ENCODE measurements at regions not wholly inside any gene's neighbourhood (a gene's known extent, or its start where the extent isn't known, plus 50 kb on each side); places are given as distances from the start of the nearest gene placed in this dataset.
A peak's percentile ranks its signal among the peaks of the same experiment; 100 is the strongest.
"Not testable (repeated sequence)": the region's sequence is repeated elsewhere in the genome, so short reads cannot be mapped to it uniquely, and the experiment has no call there.

GRCh38 chr10:46106410-46107255 lies 60.6 kb upstream of the MSMB start:
- peaks cover 0 to 3% of the 10 kb centered on the region in 2 donors for H3K27me3 ChIP-seq (ENCODE audit: control insufficient read depth in 2 of 2, insufficient read depth in 2 of 2, low read length in 2 of 2)
- no peaks in the 10 kb centered on the region for H3K36me3 ChIP-seq (ENCODE audit: control insufficient read depth in 2 of 2, insufficient read depth in 2 of 2, low read length in 2 of 2)
- H3K27ac ChIP-seq (ENCODE audit: low read depth in 2 of 2, low read length in 2 of 2): no peak overlapping the region
- H3K9ac ChIP-seq (ENCODE audit: low read depth in 1 of 2, low read length in 2 of 2): peak overlapping the region in 1 of 2 donors; percentile 9
- H3K9me3 ChIP-seq (ENCODE audit: control insufficient read depth in 2 of 2, low read length in 2 of 2): no peaks in the 10 kb centered on the region
- peaks cover 4 to 6% of the 10 kb centered on the region in 2 donors for H3K4me1 ChIP-seq (ENCODE audit: control insufficient read depth in 2 of 2, insufficient read depth in 2 of 2, low read length in 2 of 2)
- peak overlapping the region; percentile 62 to 65 for H3K4me3 ChIP-seq (ENCODE audit: low read length in 2 of 2)

GRCh38 chr10:46108158-46108499 lies 62.1 kb upstream of the MSMB start:
- H3K4me1 ChIP-seq (ENCODE audit: control insufficient read depth in 2 of 2, insufficient read depth in 2 of 2, low read length in 2 of 2); H3K27ac ChIP-seq (ENCODE audit: low read depth in 2 of 2, low read length in 2 of 2); H3K36me3 ChIP-seq (ENCODE audit: control insufficient read depth in 2 of 2, insufficient read depth in 2 of 2, low read length in 2 of 2); H3K9me3 ChIP-seq (ENCODE audit: control insufficient read depth in 2 of 2, low read length in 2 of 2); H3K27me3 ChIP-seq (ENCODE audit: control insufficient read depth in 2 of 2, insufficient read depth in 2 of 2, low read length in 2 of 2); H3K4me3 ChIP-seq (ENCODE audit: low read length in 2 of 2); H3K9ac ChIP-seq (ENCODE audit: low read depth in 1 of 2, low read length in 2 of 2): not testable (repeated sequence)

GRCh38 chr10:46154271-46154670 lies 108.2 kb upstream of the MSMB start:
- not testable (repeated sequence) for H3K27ac ChIP-seq (ENCODE audit: low read depth in 2 of 2, low read length in 2 of 2); H3K27me3 ChIP-seq (ENCODE audit: control insufficient read depth in 2 of 2, insufficient read depth in 2 of 2, low read length in 2 of 2)

GRCh38 chr10:46154683-46155082 lies 108.6 kb upstream of the MSMB start:
- not testable (repeated sequence) for H3K4me1 ChIP-seq (ENCODE audit: control insufficient read depth in 2 of 2, insufficient read depth in 2 of 2, low read length in 2 of 2); H3K27me3 ChIP-seq (ENCODE audit: control insufficient read depth in 2 of 2, insufficient read depth in 2 of 2, low read length in 2 of 2); H3K9me3 ChIP-seq (ENCODE audit: control insufficient read depth in 2 of 2, low read length in 2 of 2); H3K4me3 ChIP-seq (ENCODE audit: low read length in 2 of 2); H3K9ac ChIP-seq (ENCODE audit: low read depth in 1 of 2, low read length in 2 of 2); H3K36me3 ChIP-seq (ENCODE audit: control insufficient read depth in 2 of 2, insufficient read depth in 2 of 2, low read length in 2 of 2); H3K27ac ChIP-seq (ENCODE audit: low read depth in 2 of 2, low read length in 2 of 2)

More at GRCh38 chr10:46154271-46154670, 108.2 kb upstream of the MSMB start:
- H3K4me1 ChIP-seq (ENCODE audit: control insufficient read depth in 2 of 2, insufficient read depth in 2 of 2, low read length in 2 of 2); H3K9ac ChIP-seq (ENCODE audit: low read depth in 1 of 2, low read length in 2 of 2); H3K4me3 ChIP-seq (ENCODE audit: low read length in 2 of 2); H3K9me3 ChIP-seq (ENCODE audit: control insufficient read depth in 2 of 2, low read length in 2 of 2); H3K36me3 ChIP-seq (ENCODE audit: control insufficient read depth in 2 of 2, insufficient read depth in 2 of 2, low read length in 2 of 2): not testable (repeated sequence)

GRCh38 chr10:46156866-46157265 lies 110.8 kb upstream of the MSMB start:
- H3K4me3 ChIP-seq (ENCODE audit: low read length in 2 of 2); H3K27me3 ChIP-seq (ENCODE audit: control insufficient read depth in 2 of 2, insufficient read depth in 2 of 2, low read length in 2 of 2); H3K27ac ChIP-seq (ENCODE audit: low read depth in 2 of 2, low read length in 2 of 2); H3K4me1 ChIP-seq (ENCODE audit: control insufficient read depth in 2 of 2, insufficient read depth in 2 of 2, low read length in 2 of 2); H3K9me3 ChIP-seq (ENCODE audit: control insufficient read depth in 2 of 2, low read length in 2 of 2); H3K9ac ChIP-seq (ENCODE audit: low read depth in 1 of 2, low read length in 2 of 2); H3K36me3 ChIP-seq (ENCODE audit: control insufficient read depth in 2 of 2, insufficient read depth in 2 of 2, low read length in 2 of 2): not testable (repeated sequence)

- Histone ChIP-seq H3K36me3 (ENCODE audit: control insufficient read depth in 2 of 2, insufficient read depth in 2 of 2, low read length in 2 of 2) (no peaks in the 10 kb centered on the region), H3K9me3 (ENCODE audit: control insufficient read depth in 2 of 2, low read length in 2 of 2) (no peaks in the 10 kb centered on the region), H3K4me1 (ENCODE audit: control insufficient read depth in 2 of 2, insufficient read depth in 2 of 2, low read length in 2 of 2) (no peaks in the 10 kb centered on the region), H3K9ac (ENCODE audit: low read depth in 1 of 2, low read length in 2 of 2) (no peak overlapping the region), H3K4me3 (ENCODE audit: low read length in 2 of 2) (no peak overlapping the region), H3K27me3 (ENCODE audit: control insufficient read depth in 2 of 2, insufficient read depth in 2 of 2, low read length in 2 of 2) (no peaks in the 10 kb centered on the region), H3K27ac (ENCODE audit: low read depth in 2 of 2, low read length in 2 of 2) (no peak overlapping the region)
Observed at GRCh38 chr10:46169736-46170135, 117.1 kb upstream of the ANTXRL start.

GRCh38 chr10:46170789-46171188 lies 116.0 kb upstream of the ANTXRL start:
- Histone ChIP-seq H3K4me3 (ENCODE audit: low read length in 2 of 2) (no peak overlapping the region), H3K9ac (ENCODE audit: low read depth in 1 of 2, low read length in 2 of 2) (no peak overlapping the region), H3K27me3 (ENCODE audit: control insufficient read depth in 2 of 2, insufficient read depth in 2 of 2, low read length in 2 of 2) (no peaks in the 10 kb centered on the region), H3K9me3 (ENCODE audit: control insufficient read depth in 2 of 2, low read length in 2 of 2) (no peaks in the 10 kb centered on the region), H3K4me1 (ENCODE audit: control insufficient read depth in 2 of 2, insufficient read depth in 2 of 2, low read length in 2 of 2) (no peaks in the 10 kb centered on the region), H3K27ac (ENCODE audit: low read depth in 2 of 2, low read length in 2 of 2) (no peak overlapping the region), H3K36me3 (ENCODE audit: control insufficient read depth in 2 of 2, insufficient read depth in 2 of 2, low read length in 2 of 2) (no peaks in the 10 kb centered on the region)

GRCh38 chr10:46171661-46172060 lies 115.1 kb upstream of the ANTXRL start:
- Histone ChIP-seq H3K9ac (ENCODE audit: low read depth in 1 of 2, low read length in 2 of 2) (no peak overlapping the region), H3K4me1 (ENCODE audit: control insufficient read depth in 2 of 2, insufficient read depth in 2 of 2, low read length in 2 of 2) (no peaks in the 10 kb centered on the region), H3K9me3 (ENCODE audit: control insufficient read depth in 2 of 2, low read length in 2 of 2) (no peaks in the 10 kb centered on the region), H3K27me3 (ENCODE audit: control insufficient read depth in 2 of 2, insufficient read depth in 2 of 2, low read length in 2 of 2) (no peaks in the 10 kb centered on the region), H3K27ac (ENCODE audit: low read depth in 2 of 2, low read length in 2 of 2) (no peak overlapping the region), H3K36me3 (ENCODE audit: control insufficient read depth in 2 of 2, insufficient read depth in 2 of 2, low read length in 2 of 2) (no peaks in the 10 kb centered on the region), H3K4me3 (ENCODE audit: low read length in 2 of 2) (no peak overlapping the region)

GRCh38 chr10:46175296-46175695 lies 111.5 kb upstream of the ANTXRL start:
- H3K4me3 ChIP-seq (ENCODE audit: low read length in 2 of 2): no peak overlapping the region
- no peak overlapping the region for H3K27ac ChIP-seq (ENCODE audit: low read depth in 2 of 2, low read length in 2 of 2)
- H3K4me1 ChIP-seq (ENCODE audit: control insufficient read depth in 2 of 2, insufficient read depth in 2 of 2, low read length in 2 of 2): no peaks in the 10 kb centered on the region
- no peaks in the 10 kb centered on the region for H3K36me3 ChIP-seq (ENCODE audit: control insufficient read depth in 2 of 2, insufficient read depth in 2 of 2, low read length in 2 of 2)
- H3K9me3 ChIP-seq (ENCODE audit: control insufficient read depth in 2 of 2, low read length in 2 of 2): no peaks in the 10 kb centered on the region
- no peaks in the 10 kb centered on the region for H3K27me3 ChIP-seq (ENCODE audit: control insufficient read depth in 2 of 2, insufficient read depth in 2 of 2, low read length in 2 of 2)
- no peak overlapping the region for H3K9ac ChIP-seq (ENCODE audit: low read depth in 1 of 2, low read length in 2 of 2)

- no peaks in the 10 kb centered on the region for H3K9me3 ChIP-seq (ENCODE audit: control insufficient read depth in 2 of 2, low read length in 2 of 2)
- H3K27ac ChIP-seq (ENCODE audit: low read depth in 2 of 2, low read length in 2 of 2): no peak overlapping the region
- no peaks in the 10 kb centered on the region for H3K36me3 ChIP-seq (ENCODE audit: control insufficient read depth in 2 of 2, insufficient read depth in 2 of 2, low read length in 2 of 2)
- no peak overlapping the region for H3K4me3 ChIP-seq (ENCODE audit: low read length in 2 of 2)
- no peaks in the 10 kb centered on the region for H3K27me3 ChIP-seq (ENCODE audit: control insufficient read depth in 2 of 2, insufficient read depth in 2 of 2, low read length in 2 of 2)
- H3K4me1 ChIP-seq (ENCODE audit: control insufficient read depth in 2 of 2, insufficient read depth in 2 of 2, low read length in 2 of 2): no peaks in the 10 kb centered on the region
- no peak overlapping the region for H3K9ac ChIP-seq (ENCODE audit: low read depth in 1 of 2, low read length in 2 of 2)
Observed at GRCh38 chr10:46175831-46176230, 111.0 kb upstream of the ANTXRL start.
